ENCODE measurements at regions not wholly inside any gene's neighbourhood (a gene's known extent, or its start where the extent isn't known, plus 50 kb on each side); places are given as distances from the start of the nearest gene placed in this dataset.

DNA sequence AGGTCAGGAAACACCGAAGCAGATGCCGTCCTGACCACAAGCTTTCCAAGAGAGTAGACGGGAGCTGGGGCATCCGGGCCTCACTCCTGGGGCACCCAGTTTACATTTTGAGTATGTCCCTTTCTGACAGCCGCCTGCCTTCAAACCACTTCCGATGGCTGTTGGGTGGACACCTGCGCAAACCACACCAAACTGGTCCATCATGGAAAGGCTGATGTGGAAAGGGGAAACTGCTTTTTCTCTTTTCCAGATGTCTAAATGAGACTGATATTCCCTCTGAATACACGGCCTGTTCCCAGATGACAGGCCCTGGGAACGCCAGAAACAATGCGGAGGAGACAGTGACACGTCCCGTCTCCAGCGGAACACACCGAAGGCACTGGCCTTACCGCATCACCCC, 290.0 kb upstream of the SALL3 start:
- no peak for TF ChIP-seq POLR2A (IDR thresholded peaks at IDR 0.05)
- TF ChIP-seq, protein P1, sequence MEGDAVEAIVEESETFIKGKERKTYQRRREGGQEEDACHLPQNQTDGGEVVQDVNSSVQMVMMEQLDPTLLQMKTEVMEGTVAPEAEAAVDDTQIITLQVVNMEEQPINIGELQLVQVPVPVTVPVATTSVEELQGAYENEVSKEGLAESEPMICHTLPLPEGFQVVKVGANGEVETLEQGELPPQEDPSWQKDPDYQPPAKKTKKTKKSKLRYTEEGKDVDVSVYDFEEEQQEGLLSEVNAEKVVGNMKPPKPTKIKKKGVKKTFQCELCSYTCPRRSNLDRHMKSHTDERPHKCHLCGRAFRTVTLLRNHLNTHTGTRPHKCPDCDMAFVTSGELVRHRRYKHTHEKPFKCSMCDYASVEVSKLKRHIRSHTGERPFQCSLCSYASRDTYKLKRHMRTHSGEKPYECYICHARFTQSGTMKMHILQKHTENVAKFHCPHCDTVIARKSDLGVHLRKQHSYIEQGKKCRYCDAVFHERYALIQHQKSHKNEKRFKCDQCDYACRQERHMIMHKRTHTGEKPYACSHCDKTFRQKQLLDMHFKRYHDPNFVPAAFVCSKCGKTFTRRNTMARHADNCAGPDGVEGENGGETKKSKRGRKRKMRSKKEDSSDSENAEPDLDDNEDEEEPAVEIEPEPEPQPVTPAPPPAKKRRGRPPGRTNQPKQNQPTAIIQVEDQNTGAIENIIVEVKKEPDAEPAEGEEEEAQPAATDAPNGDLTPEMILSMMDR (IDR thresholded peaks at IDR 0.05): no peak

Data from heart left ventricle (tissue), 13 donors.